Mammary epithelial cell (primary cell): ENCODE measurements at regions not wholly inside any gene's neighbourhood (a gene's known extent, or its start where the extent isn't known, plus 50 kb on each side); places are given as distances from the start of the nearest gene placed in this dataset.

Experiments
- EZH2 ChIP-seq: IDR thresholded peaks from 2 replicates; pipeline ENCODE4 v1.6.1; 2012; ENCODE audit warnings: low read length, inconsistent platforms, borderline replicate concordance
- TF ChIP-seq, protein P1 (sequence below), 2 donors: IDR thresholded peaks in 1 of 2; conservative IDR thresholded peaks in 1 of 2; 2 replicates each; pipeline ENCODE4 v1.5.1; 2011 to 2012; ENCODE audit warnings: inconsistent platforms in 2 of 2, low read length in 2 of 2, mild to moderate bottlenecking in 2 of 2, control low read depth in 1 of 2, low read depth in 1 of 2; ENCODE audit not compliant: insufficient read depth in 1 of 2; ENCODE audit errors: extremely low read depth in 1 of 2

DNA sequence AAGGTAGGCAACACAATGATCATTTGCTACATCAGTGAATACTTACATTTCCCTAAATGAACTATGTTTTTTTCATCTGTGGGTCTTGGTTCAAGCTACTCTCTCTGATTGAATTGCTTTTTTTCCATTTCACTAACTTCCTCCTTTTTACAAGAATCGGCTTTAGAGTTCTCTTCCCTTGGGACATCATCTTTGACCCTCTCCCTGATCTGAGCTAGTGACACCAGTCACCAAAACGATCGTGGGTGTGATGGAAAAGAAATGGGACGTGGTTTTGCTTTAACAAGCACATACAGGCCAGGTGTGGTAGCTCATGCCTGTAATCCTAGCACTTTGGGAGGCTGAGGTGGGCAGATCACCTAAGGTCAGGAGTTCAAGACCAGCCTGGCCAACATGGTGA lies 129.9 kb downstream of the WT1 start:
- TF ChIP-seq, protein P1, sequence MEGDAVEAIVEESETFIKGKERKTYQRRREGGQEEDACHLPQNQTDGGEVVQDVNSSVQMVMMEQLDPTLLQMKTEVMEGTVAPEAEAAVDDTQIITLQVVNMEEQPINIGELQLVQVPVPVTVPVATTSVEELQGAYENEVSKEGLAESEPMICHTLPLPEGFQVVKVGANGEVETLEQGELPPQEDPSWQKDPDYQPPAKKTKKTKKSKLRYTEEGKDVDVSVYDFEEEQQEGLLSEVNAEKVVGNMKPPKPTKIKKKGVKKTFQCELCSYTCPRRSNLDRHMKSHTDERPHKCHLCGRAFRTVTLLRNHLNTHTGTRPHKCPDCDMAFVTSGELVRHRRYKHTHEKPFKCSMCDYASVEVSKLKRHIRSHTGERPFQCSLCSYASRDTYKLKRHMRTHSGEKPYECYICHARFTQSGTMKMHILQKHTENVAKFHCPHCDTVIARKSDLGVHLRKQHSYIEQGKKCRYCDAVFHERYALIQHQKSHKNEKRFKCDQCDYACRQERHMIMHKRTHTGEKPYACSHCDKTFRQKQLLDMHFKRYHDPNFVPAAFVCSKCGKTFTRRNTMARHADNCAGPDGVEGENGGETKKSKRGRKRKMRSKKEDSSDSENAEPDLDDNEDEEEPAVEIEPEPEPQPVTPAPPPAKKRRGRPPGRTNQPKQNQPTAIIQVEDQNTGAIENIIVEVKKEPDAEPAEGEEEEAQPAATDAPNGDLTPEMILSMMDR (conservative IDR thresholded peaks at IDR 0.05 in 1 of 2, IDR thresholded peaks at IDR 0.05 in 1 of 2; ENCODE audit: extremely low read depth in 1 of 2, insufficient read depth in 1 of 2, low read depth in 1 of 2, low read length in 2 of 2) = no peak
- no peak for TF ChIP-seq EZH2
